Thoracic aorta (tissue), 2 donors: ENCODE measurements at regions not wholly inside any gene's neighbourhood (a gene's known extent, or its start where the extent isn't known, plus 50 kb on each side); places are given as distances from the start of the nearest gene placed in this dataset.

Source experiments
- ATAC-seq: fragments of 150-250 bp; one replicate; pipeline ENCODE4 v1.8.0; 2017; ENCODE audit warnings: low read depth; ENCODE audit not compliant: insufficient number of reproducible peaks, low FRiP score
- DNase-seq: peaks from one replicate; pipeline ENCODE4 v3.0.0-alpha.2; 2020; ENCODE audit warnings: low spot score
- H3K27ac ChIP-seq, 2 donors: fragments of 200-600 bp; sonication (generic); 1 replicate in 1 of 2; 2 replicates in 1 of 2; pipeline ENCODE4 v1.5.1; 2016; ENCODE audit warnings: mild to moderate bottlenecking in 2 of 2, moderate library complexity in 2 of 2
- H3K27me3 ChIP-seq: fragments of 200-600 bp; sonication (generic); replicated peaks from 2 replicates; pipeline ENCODE4 v1.6.0; 2016; ENCODE audit warnings: mild to moderate bottlenecking; ENCODE audit not compliant: insufficient read depth
- H3K36me3 ChIP-seq: fragments of 200-600 bp; sonication (generic); one replicate; pipeline ENCODE4 v1.5.1; 2016
- H3K4me1 ChIP-seq, 2 donors: fragments of 200-600 bp; sonication (generic); 1 replicate in 1 of 2; 2 replicates in 1 of 2; pipeline versions ENCODE4 v1.5.1 to v1.6.0; 2016; ENCODE audit warnings: low read depth in 2 of 2, mild to moderate bottlenecking in 1 of 2; ENCODE audit not compliant: control insufficient read depth in 1 of 2
- H3K4me3 ChIP-seq: fragments of 200-600 bp; sonication (generic); 2 replicates; pipeline ENCODE4 v1.5.1; 2016; ENCODE audit warnings: mild to moderate bottlenecking
- H3K9me3 ChIP-seq: fragments of 200-600 bp; sonication (generic); 2 replicates; pipeline ENCODE4 v1.5.1; 2016
- TF ChIP-seq, protein P1 (sequence below): fragments of 200-600 bp; sonication (generic); IDR thresholded peaks from one replicate; pipeline ENCODE4 v1.5.1; 2019; ENCODE audit warnings: antibody characterized with exemption

DNA sequence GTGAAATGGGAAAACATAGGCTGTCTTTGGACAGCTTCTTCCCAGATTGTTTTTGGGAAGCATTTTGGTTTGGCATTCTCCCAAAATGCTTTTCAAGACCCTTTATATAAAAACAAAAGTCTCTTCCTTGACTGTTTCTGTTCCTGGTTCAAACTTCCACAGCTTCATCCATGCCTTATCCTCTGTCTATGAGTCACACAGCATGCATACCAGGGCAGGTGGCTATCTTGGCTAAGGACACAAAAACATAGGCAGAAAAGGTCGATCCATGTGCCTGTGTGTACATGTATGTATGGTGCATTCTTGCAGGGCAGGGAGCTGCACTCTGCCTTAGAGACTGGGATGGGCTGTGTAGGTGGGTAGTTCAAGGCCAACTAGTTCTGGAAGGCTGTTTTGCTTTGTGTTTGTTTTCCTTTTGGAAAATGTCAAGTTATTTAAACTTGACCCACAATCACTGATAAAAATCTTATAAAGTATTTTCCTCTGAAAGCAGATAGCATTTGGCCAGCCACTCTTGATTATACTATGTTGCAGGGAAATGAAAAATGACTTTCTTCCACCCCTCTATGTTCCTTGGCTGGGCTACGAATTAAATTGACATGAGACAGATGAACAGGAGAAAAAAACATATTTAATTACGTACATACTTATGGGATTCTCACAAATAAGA is 437.0 kb downstream of the SIPA1L2 start:
- Histone ChIP-seq H3K27ac (no peak overlapping the region), H3K9me3 (no peaks in the 10 kb centered on the region), H3K36me3 (no peaks in the 10 kb centered on the region), H3K4me1 (peaks cover 0 to 8% of the 10 kb centered on the region in 2 donors), H3K4me3 (no peak overlapping the region), H3K27me3 (no peaks in the 10 kb centered on the region)
- ATAC-seq (no peak), DNase-seq (no peak)
- TF ChIP-seq, protein P1, sequence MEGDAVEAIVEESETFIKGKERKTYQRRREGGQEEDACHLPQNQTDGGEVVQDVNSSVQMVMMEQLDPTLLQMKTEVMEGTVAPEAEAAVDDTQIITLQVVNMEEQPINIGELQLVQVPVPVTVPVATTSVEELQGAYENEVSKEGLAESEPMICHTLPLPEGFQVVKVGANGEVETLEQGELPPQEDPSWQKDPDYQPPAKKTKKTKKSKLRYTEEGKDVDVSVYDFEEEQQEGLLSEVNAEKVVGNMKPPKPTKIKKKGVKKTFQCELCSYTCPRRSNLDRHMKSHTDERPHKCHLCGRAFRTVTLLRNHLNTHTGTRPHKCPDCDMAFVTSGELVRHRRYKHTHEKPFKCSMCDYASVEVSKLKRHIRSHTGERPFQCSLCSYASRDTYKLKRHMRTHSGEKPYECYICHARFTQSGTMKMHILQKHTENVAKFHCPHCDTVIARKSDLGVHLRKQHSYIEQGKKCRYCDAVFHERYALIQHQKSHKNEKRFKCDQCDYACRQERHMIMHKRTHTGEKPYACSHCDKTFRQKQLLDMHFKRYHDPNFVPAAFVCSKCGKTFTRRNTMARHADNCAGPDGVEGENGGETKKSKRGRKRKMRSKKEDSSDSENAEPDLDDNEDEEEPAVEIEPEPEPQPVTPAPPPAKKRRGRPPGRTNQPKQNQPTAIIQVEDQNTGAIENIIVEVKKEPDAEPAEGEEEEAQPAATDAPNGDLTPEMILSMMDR = no peak

DNA sequence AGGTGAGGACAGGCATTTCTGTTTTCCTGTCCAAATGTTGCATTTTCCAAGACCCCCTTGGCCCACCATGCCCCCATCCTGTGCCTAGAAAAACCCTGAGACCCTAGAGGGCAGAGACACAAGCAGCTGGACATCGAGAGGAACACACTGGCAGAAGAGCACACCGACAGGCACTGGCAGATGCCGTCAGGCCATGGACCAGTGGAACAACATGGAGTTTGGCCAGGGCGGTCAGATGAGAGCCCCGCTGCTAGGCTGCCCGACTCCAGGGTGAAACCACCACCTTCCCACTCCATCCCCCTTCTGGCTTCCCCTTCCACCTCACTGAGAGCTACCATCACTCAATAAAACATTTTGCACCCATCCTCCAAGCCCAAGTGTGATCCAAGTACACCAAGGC is 438.4 kb downstream of the SIPA1L2 start:
- no peaks in the 10 kb centered on the region for H3K9me3 ChIP-seq
- H3K4me1 ChIP-seq = peaks cover 0 to 8% of the 10 kb centered on the region in 2 donors
- H3K27me3 ChIP-seq = no peaks in the 10 kb centered on the region
- no peaks in the 10 kb centered on the region for H3K36me3 ChIP-seq
- ATAC-seq (no peak), DNase-seq (no peak)
- TF ChIP-seq, protein P1 = no peak
- no peak overlapping the region for H3K4me3 ChIP-seq
- no peak overlapping the region for H3K27ac ChIP-seq

DNA sequence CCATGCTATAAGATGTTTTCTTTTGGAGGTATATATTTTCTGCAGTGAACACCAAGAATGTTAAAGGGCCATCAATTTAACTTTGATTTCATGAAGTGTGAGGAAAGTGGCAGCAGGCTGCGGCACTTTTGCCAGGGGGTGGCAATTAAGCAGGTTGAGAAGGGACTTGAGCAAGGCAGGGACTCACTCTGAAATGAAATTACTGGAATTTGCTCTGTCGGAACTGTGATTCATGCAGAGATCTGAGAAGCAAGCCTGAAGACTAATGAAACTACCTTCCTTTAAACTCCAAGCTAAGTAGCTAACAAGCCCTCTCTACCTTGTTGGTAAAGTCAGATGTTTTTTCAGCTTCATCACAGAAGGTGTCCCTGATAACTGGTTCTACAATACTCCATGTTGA is 441.6 kb downstream of the SIPA1L2 start:
- Histone ChIP-seq H3K27ac (no peak overlapping the region), H3K36me3 (no peaks in the 10 kb centered on the region), H3K27me3 (no peaks in the 10 kb centered on the region), H3K4me1 (peaks cover 0 to 8% of the 10 kb centered on the region in 2 donors), H3K4me3 (no peak overlapping the region), H3K9me3 (no peaks in the 10 kb centered on the region)
- no peak for ATAC-seq
- TF ChIP-seq, protein P1 = no peak
- no peak for DNase-seq

DNA sequence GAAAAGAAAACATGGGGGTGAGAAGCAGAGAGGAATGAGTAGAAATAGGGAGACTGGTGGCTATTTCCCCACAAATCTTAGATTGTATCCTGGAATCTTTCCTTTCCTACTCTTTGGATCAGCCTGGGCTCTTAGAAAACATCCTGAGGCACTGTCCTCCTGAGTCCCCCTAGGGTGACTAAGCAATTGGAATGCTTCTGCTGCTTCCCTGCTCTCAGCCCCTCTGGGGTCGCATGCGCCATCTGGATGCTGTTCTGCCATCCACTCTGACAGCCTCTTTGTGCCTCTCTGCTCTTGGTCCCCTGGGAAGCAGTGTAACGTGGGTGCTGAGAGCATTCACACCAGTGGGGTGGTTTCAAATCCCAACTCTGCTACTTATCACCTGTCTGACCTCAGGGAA is 443.0 kb downstream of the SIPA1L2 start:
- Histone ChIP-seq H3K4me3 (no peak overlapping the region), H3K4me1 (no peaks in the 10 kb centered on the region), H3K9me3 (no peaks in the 10 kb centered on the region), H3K36me3 (no peaks in the 10 kb centered on the region), H3K27me3 (no peaks in the 10 kb centered on the region), H3K27ac (no peak overlapping the region)
- ATAC-seq = no peak
- DNase-seq = no peak
- TF ChIP-seq, protein P1 = no peak

DNA sequence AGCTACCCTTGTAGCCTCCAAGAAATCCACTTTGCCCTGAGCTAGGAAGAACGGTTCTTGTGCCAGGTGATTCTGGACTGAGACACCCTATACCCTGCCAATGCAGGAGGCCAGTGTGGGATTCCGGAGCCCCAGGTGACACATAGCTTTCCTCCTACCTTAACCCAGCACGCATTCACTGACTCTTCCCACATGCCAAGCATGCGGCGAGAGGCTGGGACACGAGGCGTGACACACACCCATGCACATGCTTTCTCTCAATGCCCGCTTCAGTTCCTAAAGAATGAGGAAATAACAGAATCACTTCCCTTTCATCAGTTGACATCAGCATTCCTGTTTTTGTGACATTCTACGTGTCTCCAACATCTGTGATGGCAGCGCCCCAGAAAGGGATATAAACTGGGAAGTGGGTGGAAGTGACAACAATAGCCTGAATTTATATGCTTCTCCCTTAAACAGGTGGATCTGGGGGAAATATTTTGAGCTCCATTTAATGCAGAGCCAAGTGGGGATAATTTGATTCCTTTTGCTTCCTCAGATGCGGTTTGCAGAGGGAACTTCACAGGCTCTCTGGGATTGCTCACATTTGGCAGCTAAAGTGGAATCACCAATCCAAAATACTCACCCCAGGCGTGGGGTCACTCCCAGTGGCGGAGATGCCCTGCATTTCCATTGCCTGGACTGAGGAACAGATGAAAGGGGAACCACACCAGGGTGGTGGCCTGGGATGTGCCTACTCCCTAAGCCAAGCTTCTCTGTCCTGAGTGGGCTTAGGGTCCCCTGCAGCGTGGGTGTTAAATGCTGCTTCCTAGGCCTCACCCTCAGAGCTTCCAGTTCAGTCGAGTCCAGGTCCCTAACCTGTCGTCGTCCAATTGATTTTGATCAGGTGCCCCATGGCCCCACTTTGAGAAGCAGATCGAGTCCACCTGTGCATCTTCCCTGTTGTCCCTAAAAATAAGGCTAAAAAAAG is 445.1 kb downstream of the SIPA1L2 start:
- H3K4me1 ChIP-seq = peaks cover 0 to 6% of the 10 kb centered on the region in 2 donors
- H3K4me3 ChIP-seq = no peak overlapping the region
- TF ChIP-seq, protein P1 = no peak
- DNase-seq (no peak), ATAC-seq (no peak)
- no peaks in the 10 kb centered on the region for H3K9me3 ChIP-seq
- no peaks in the 10 kb centered on the region for H3K36me3 ChIP-seq
- no peaks in the 10 kb centered on the region for H3K27me3 ChIP-seq
- H3K27ac ChIP-seq = no peak overlapping the region
